GM19397 (cell line): ENCODE measurements at regions not wholly inside any gene's neighbourhood (a gene's known extent, or its start where the extent isn't known, plus 50 kb on each side); places are given as distances from the start of the nearest gene placed in this dataset.

Experiments
- ATAC-seq: cut with Tn5 transposase; IDR thresholded peaks from one replicate; pipeline ENCODE4 v1.9.1; 2021; ENCODE audit warnings: mild to moderate bottlenecking, moderate library complexity; ENCODE audit not compliant: unreplicated experiment

DNA sequence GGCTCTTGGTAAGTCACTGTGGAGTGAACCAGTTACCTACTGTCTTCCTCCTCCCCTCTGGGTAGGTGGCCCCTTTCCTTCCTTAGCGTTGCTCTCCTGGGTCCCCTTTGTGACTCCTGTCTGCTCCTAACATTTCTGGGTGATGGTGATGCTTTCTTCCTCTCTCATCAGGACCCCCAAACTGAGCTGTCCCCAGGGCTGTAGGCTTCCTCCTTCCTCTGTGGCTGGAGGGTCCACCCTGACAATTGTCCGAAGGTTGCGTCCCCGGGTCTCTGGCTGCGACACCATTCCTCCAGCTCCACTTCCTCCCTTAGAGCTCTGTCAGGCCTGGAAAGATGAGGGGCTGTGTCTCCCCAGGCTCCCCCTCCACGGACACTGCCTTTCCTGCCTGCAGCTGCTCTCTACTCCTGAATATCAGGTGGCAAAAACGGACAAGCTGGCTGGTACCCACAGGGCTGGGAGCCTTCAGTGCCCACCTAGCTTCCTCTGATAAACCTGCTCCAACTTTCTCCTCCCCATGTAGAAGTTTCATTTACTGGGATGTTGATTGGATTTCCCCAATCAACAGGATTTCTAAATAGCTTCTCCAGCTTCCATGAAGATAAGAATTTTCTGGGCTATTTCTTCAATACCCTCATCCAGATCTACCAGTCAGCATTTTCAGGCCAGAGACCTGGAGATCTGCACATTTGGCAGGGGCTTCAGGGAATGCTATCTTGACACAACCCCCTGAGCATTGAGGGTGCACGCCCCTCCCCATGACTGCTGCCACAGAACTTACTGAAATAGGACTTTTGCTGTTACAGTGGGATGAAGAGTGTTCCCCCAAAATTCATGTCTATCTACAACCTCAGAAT lies 506.5 kb downstream of the TCERG1L start:
- ATAC-seq: no peak

DNA sequence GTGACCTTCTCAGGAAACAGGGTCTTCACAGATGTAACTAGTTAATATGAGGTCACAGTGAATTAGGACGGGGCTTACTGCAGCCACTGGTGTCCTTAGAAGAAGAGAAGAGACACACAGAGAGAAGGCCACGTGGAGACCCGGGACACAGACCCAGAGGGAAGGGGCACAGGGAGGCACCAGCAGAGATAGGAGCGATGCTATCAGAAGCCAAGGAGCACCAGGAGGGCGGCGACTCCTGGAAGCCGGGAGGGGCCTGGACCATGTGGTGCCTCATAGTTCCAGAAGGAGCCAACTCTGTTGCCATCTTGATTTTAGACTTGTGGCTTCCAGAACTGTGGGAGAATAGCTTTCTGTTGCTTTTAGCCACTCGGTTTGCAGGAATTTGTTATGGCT lies 505.9 kb downstream of the TCERG1L start:
- ATAC-seq: no peak

DNA sequence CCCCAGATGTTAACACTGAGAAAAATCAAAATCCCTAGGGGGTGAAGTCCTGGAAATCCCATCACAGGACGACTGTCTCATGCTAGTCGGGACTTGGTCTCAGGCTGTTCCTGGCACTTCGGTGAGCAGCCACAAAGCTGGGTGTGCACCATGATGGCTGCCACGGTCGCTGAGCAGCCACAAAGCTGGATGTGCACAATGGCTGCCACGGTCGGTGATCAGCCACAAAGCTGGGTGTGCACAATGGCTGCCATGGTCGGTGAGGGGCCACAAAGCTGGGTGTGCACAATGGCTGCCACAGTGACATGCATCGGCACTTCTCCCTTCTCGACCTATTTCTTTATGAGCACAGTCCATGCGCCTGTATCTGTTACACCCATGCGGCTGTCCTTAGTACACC lies 505.1 kb downstream of the TCERG1L start:
- no peak for ATAC-seq

DNA sequence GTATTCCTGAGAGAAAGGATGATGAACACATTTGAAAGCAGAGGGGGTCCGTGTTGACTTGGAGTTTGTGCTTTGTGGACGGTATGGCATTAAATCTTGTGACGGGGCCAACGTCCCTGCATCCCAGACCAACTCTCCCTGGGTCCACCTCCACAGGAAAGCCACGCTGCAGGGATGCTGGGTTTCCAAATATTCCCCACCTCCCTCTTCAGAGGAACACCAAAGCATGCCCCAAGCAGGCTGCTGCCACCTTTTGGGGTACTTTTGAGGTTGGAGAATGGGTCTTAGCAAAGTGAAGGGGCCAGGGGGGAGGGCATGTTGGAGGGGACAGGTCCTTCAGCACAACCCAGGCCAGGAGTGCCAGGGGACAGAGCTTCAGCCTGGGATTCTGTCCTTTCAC lies 504.4 kb downstream of the TCERG1L start:
- ATAC-seq: no peak

DNA sequence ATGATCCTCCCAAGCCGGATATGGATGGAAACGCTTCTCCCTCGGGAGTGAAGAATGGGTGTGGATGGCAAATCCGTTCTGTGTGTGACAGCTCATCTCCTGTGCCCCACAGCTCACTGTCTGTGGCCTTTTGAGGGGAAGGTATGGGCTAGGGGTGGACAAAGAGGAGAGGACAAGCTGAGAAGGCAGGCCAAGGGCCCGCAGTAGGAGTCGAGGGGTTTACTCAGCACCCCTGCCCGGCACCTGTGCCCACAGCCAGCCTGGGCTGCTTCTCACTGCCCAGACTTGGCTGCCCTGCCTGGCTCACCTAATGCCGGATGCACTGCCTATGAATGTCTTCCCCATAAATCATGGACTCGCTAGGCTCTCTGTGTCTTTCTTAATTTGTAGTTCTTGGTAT lies 503.8 kb downstream of the TCERG1L start:
- ATAC-seq: no peak

DNA sequence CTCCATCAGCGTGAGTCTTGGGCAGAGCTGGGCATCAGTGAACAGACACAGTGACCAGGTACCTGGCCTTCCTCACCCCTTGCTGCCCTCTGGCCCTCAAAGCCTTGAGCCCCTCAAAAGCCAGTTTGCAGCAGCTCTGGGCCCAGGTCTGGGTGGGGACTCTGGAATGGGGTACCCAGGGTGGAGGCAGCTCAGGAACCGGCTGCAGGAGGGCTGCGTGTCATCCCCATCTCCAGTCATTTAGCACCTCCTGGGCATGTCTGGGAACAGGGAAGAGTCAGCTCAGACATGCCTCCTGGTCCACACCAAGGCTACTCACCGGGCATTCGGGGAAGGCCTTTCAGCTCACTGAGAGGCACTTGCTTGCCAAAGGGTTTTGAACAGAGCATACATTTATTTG lies 503.3 kb downstream of the TCERG1L start:
- no peak for ATAC-seq

DNA sequence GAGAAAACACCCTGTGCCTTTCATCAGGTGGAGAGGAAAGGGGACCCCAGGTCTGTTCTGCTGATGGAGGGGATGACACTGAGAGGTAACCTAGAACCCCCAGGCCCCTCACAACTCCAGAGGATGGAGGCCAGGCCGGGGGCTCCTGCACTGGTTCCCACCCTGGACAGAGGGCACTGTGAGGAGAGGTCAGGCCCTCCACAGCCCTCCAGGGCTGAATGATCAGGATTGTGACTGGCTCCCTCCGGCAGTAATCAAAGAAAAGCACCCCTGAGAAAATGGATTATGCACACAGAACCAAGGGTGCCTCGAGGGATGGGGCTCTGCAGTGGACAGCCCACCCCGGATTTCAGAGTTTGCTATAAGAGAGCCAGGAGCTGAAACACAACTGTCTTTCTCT lies 502.8 kb downstream of the TCERG1L start:
- no peak for ATAC-seq

DNA sequence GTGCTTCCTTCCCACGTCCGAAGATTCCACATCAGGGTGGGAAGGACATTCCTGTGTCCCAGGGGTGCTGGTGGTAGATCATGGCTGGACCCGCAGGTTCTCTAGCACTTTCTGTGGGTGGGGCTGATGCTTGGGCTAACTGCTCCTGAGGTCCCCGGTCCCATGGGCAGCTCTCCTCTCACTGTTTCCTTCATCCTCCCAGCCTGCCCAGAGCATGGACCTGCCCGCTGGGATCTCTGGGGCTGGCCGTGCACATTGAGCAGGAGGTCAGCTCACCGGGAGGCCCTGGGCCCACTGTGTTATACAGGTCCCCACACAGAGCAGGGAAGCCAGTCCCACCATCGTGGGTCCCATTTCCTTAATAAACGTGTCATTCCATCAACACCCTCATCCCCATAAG lies 502.3 kb downstream of the TCERG1L start:
- ATAC-seq: no peak

DNA sequence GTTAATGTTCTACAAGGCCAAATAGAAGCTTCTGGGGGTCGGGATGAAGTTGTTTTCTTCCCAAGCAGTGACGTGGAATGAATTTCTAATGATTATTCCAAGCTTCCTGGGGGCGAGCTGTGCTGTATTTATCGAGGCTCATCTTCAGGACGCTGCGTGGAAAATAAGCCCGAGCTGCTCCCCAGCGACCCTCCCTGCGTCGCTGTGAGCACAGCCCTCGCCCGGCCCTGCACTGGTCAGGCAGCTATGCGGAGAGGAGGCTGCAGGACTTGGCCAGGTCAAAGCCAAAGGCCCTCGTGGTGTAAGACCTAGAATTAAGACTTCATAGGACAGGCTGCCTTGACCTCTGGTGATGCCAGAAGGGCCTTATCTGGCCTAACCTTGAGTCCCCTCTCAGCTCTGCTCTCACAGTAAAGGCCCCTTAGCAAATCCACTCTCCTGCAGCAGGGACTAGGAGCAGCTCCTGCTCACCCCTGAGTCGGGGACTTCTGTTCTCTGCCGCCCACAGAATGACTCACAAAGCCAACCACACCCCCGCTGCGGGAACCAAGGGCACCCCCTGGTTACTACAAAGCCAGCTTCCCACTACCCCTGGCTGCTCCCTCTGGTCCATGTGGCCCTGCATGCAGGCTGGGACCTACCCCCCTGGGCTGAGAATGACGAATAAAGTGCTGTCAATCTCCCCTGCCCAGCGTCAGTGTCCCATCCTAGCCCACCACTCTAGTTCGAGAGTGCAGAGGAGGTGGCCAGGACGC lies 501.6 kb downstream of the TCERG1L start:
- ATAC-seq: no peak

DNA sequence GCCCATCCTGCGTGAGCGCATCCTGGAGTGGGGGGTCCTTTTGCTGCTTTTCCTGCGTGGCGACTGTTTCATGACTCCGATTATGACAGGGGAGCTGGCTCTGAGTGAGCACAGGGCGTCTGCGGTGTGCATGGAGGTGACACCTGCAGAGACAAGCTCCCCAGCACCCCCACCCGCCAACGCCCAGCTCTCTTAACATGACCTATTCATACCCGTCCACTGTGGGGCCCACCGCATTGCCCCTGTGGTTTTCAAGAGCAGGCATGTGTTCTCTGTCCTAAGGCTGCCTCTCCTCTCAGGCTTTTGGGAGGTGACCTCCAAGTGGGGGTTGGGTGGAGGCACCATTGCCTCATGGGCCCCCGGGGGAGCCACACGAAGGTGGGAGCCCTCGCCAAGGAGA lies 500.7 kb downstream of the TCERG1L start:
- no peak for ATAC-seq

DNA sequence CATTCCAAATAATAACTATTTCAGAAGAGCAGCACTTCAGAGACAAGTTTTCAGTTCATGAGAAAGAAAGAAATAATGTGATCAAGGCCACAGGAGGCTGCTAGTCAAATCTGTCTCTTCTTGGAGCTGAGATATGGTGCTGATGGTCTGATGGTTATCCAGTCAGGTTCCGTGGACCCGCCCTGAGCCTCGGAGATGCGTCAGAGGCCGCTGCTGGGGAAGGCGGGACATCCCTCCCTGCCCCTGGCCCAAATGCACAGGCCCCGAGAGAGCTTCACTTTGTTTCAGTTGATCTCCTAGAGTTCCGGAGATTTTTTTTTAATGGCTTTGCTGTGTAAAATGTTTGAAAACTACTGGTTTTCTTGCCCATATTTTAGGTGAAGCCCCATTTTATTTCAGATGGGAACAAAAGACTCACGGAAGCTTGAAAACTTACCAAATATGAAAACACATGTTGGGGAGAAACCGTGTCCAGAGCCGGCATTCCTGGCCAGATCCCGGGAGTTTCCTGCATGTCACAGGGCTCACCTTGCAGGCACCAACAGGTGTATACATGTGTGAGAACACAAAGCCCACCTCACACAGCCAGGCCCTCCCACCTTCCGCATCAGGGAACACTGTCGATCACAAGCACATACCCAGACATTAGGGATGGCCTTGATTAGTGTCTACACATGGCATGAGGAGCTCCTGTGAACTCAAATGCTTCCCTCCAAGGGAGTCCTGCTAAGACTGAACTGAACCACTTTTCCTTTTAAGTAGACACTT lies 499.0 kb downstream of the TCERG1L start:
- ATAC-seq: no peak

DNA sequence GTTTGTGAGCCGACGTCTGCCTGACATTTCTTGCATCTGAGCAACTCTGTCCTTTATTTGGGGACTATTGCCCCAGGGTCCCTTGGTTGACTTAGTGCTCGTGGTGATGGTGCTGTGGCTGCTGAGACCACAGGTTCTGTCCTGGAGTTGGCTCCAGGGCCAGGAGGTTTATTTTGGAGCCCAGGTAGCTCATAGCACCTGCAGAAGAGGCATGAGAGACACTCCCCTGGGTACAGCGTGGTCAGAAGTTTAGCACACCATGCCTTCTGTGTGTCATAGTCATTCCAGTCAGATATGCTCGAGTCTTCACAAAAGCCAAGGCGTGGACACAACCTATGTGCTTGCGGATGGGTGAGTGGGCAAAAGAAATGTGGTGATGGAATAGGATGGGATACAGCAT lies 496.9 kb downstream of the TCERG1L start:
- no peak for ATAC-seq

DNA sequence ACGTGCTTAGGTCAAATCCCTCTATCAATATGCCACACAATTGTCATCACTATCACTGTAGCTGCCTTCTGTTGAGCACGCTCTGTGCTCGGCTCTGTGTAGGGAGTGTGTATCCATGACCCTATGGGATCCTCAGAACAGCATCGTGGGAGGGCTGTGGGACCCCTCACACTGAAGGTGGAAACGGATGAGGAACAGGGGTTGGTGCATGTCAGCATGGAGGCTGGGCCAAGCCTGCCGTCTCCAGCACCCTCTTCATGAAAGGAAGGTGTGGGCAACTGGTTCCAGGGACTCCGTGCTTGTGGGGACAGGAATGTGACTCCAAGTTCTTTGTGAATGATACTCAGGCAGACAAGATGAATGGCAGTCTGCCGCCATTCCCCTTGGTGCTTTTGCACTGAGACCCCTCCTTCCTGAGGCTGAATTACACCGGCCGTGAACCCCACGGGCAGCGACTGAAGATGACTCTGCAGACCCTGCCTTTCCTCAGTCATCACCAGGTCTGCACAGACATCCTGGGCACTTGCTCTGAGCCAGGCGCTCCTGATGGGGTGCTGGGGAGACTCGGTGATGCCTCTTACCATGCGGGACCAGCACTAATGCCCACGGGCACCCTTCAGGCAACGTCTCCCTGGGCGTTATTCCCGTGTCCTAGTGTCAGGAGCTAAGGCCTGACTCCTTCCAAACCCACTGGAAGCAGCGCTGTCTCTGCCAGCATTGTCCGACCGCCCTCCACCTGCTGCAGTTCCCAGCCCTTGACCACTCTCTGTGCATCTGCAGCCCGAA lies 495.2 kb downstream of the TCERG1L start:
- no peak for ATAC-seq

DNA sequence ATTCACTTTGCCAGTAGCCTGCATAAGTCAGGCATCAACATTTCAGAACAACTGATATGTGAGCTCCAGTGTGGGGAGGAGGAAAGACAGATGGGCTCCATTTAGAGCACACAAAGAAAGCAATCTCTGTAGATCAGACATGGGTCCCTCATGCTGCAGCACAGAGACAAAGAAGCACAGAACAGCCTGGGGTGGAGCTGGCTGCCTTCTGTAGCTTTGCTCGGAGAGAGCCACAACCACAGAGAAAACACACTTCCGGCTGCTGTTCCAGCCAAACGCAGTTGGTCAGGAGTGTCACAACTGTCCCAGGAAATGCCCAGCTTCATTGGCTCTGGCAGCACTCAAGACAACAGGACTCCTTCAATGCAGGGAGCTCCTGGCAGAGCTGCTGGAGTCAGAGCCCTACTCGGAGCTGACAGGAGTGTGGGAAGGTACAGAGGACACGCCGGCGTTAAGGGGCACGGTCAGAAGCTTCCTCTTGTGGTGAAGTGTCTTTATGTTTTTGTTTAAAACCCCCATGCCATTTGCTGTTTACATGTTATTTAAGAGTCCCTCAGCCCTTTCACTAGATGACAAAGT lies 494.4 kb downstream of the TCERG1L start:
- no peak for ATAC-seq

DNA sequence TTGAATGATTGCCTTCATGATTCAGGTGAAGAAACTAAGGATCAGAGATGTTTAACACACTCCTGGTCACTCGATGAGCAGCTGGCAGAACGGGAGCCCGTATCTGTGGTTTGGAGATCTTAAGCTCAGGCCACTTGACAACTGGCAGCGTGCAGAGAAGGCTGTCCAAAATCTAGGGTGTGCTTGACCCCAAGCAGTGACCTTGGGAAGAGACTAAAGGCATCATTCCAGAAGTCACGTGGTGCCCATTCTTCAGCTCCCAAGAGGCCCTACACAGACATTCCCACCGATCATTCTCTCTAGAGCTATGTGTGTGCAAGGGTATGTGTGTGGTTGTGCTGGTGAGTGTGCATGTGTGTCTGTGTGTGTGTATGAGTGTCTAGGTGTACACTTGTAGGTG lies 493.8 kb downstream of the TCERG1L start:
- no peak for ATAC-seq

DNA sequence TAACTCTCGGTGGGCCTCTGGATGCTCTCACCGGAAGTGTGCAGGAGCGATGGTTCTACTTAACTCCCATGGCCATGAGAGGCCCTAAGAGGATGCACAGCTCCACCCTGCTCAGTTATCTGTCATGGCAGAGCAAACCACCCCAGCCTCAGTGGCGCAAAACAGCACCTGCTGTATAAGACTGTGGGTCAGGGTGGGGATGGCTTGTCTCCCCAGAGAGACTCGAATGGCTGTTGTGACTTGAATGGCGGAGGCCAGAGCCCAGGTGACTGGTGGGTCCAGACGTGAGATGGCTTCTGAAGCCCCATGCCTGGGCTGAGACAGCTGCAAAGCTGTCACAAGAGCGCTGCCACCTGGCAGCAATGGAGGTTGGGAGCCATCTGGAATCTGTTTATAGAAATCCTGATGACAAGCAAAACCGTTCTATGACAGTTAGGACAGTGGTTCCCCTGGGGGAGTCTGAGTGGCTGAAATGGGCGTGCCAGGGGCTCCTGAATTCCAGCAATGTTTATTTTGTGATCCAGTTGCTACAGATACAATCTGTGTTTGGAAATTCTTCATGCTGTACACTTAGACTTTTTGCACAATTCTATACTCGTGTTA lies 490.5 kb downstream of the TCERG1L start:
- no peak for ATAC-seq

DNA sequence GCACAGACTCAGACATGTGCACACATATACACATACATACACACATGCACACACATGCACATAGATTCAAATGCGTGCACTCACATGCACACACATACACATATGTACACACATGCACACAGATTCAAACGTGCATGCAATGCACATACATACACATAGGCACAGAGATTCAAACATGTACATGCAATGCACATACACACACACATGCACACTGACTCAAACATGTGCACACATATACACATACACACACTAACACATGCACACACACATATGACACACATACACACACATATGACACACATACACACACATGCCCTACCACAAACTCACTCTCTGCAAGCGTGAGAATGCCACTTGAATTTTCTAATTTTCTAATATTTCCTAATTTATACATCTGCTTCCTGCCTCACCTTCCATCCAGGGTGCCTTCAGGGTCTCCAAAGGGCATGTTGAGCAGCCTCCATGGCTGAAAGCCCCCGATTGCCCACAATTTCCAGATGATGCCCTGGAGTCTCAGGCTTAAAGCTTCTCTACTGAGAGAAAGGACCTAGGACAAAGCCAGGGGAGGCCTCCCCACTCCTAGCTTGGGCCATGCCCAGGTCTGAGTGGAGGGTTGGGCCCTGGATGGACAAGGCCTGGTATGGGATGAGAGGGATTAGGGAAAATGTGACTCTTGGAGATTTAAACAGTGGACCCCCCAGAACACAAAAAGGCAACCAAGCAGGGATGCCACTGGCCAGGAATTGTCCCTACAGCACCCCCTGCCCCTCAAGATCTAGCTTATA lies 487.1 kb downstream of the TCERG1L start:
- ATAC-seq: no peak

DNA sequence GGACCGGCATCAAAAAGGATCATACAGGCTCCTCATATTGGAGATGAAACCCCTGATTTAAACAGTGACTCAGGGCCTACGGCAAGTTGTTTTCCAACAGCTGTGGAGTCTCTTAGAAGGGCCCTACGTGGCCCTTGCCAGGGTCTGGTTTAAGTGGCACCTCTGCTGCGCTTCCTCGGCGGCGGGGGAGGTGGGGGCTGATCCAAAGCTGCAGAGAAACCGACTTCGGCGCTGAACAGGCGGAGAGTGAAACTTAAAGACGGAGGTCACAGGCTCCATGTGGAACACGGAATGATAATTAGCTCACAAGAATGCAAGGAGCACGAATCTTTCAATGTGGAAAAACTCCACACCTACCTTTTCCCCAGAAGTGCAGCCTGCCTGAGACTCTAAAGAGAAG lies 477.9 kb downstream of the TCERG1L start:
- ATAC-seq: no peak

DNA sequence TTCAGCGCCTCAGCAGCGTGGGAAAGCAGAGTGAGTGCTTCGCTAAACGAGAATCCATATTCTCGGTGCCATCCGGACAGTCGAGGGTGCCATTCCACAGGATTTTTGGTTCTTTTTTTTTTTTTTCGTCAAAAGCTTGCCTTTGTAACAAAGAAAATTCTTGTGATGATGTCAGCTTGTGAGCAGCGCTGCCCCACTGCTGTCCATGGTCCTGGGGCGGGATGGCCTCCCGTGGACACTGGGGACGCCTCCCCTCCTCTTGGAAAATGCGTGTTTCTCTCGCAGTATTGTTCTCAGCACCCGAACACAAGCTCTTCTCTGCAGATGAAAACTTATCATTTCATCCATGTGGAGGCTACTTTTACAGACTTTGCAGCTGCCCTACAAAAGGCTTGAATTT lies 477.4 kb downstream of the TCERG1L start:
- ATAC-seq: no peak
